NB4 (cell line): ENCODE measurements at regions not wholly inside any gene's neighbourhood (a gene's known extent, or its start where the extent isn't known, plus 50 kb on each side); places are given as distances from the start of the nearest gene placed in this dataset.

Source experiments
- DNase-seq: peaks from one replicate; pipeline ENCODE4 v3.0.0; 2010; ENCODE audit warnings: low read depth
- H3K4me3 ChIP-seq: one replicate; pipeline ENCODE4 v1.5.1; 2011; ENCODE audit warnings: mild to moderate bottlenecking, low read depth, low read length, moderate library complexity
- MYC ChIP-seq: IDR thresholded peaks from 2 replicates; pipeline ENCODE4 v1.6.1; 2011; ENCODE audit warnings: low read depth, low read length
- POLR2A ChIP-seq: IDR thresholded peaks from 2 replicates; pipeline ENCODE4 v1.6.1; 2011; ENCODE audit warnings: mild to moderate bottlenecking; ENCODE audit not compliant: insufficient read length; ENCODE audit errors: extremely low read depth
- TF ChIP-seq, protein P1 (sequence below): IDR thresholded peaks from one replicate; pipeline ENCODE4 v1.5.1; 2012; ENCODE audit warnings: low read depth, low read length
- TF ChIP-seq, protein P2 (sequence below): IDR thresholded peaks from 2 replicates; pipeline ENCODE4 v1.6.1; 2011; ENCODE audit warnings: low read depth, low read length

GRCh38 chr4:111048316-111048715, 425.4 kb upstream of the PITX2 start:
- TF ChIP-seq, protein P1, sequence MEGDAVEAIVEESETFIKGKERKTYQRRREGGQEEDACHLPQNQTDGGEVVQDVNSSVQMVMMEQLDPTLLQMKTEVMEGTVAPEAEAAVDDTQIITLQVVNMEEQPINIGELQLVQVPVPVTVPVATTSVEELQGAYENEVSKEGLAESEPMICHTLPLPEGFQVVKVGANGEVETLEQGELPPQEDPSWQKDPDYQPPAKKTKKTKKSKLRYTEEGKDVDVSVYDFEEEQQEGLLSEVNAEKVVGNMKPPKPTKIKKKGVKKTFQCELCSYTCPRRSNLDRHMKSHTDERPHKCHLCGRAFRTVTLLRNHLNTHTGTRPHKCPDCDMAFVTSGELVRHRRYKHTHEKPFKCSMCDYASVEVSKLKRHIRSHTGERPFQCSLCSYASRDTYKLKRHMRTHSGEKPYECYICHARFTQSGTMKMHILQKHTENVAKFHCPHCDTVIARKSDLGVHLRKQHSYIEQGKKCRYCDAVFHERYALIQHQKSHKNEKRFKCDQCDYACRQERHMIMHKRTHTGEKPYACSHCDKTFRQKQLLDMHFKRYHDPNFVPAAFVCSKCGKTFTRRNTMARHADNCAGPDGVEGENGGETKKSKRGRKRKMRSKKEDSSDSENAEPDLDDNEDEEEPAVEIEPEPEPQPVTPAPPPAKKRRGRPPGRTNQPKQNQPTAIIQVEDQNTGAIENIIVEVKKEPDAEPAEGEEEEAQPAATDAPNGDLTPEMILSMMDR, result no peak
- TF ChIP-seq POLR2A (no peak), MYC (no peak)
- TF ChIP-seq, protein P2, sequence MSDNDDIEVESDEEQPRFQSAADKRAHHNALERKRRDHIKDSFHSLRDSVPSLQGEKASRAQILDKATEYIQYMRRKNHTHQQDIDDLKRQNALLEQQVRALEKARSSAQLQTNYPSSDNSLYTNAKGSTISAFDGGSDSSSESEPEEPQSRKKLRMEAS, result no peak
- no peak overlapping the region for H3K4me3 ChIP-seq
- DNase-seq, result no peak

GRCh38 chr4:111064342-111064993, 441.6 kb upstream of the PITX2 start:
- H3K4me3 ChIP-seq, result no peak overlapping the region
- DNase-seq, result peak; percentile 52
- TF ChIP-seq, protein P1, result no peak
- TF ChIP-seq, protein P2, result no peak
- TF ChIP-seq MYC (no peak), POLR2A (no peak)

DNA sequence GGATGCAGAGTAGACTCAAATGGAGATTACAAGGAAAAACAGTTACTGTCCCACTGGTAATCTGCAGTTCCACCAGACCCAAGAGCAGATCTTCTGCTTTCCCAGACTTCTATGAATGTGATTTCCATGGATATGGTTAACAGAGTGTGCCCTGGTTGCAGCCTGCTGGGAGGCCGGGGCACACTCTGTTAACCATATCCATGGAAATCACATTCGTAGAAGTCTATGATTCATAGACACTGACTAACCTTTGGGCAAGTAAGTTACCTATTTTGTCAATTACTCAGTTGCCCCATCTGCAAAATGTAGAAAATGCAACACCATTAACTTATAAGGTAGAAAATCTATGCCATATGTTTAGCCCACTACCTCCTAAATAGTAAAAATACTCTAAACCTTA, 443.1 kb upstream of the PITX2 start:
- H3K4me3 ChIP-seq, result no peak overlapping the region
- DNase-seq, result no peak
- TF ChIP-seq MYC, result no peak
- no peak for TF ChIP-seq POLR2A
- TF ChIP-seq, protein P1, result no peak
- TF ChIP-seq, protein P2, result no peak

DNA sequence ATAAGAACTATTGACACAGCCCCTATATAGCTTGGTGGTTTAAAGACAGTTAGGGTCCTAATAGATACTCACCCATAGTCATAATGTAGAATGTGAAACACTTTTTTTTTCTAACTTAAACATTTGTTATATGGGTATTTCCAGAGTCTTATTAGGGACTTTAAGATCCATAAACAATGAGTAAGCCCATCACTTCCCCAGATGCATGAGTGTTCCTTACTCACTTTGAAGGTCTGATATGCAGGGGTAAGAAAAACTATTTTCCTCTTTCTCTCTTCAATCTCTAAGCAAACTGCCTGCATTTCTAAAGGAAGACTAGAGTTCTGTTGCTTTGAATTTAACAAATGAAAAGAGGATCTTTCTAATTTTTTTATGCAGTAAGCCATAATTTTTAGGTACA, 443.6 kb upstream of the PITX2 start:
- no peak overlapping the region for H3K4me3 ChIP-seq
- TF ChIP-seq, protein P2, result no peak
- TF ChIP-seq, protein P1, result no peak
- TF ChIP-seq MYC (no peak), POLR2A (no peak)
- no peak for DNase-seq

DNA sequence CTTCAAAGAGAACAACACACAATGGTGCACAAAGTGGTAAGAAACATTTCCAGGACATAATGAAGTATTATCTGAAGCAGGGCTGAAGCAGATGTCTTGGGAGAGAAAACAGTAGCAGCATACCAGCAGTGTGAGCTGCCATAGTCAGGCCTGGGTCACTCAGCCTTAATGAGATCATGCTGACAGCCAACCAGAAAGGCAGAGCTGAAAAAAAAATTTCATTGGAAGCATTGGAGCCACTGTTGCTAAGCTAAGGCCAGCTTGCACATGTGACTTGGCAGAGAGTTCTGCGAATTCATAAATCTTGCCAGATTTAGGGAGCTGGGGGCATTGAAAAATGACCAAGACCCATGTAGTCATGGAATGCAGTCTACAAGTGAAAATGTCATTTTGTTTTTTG, 444.0 kb upstream of the PITX2 start:
- no peak for DNase-seq
- TF ChIP-seq, protein P1, result no peak
- TF ChIP-seq, protein P2, result no peak
- TF ChIP-seq MYC (no peak), POLR2A (no peak)
- no peak overlapping the region for H3K4me3 ChIP-seq
